Mesothelial cell of epicardium (in vitro differentiated cells): ENCODE measurements at regions not wholly inside any gene's neighbourhood (a gene's known extent, or its start where the extent isn't known, plus 50 kb on each side); places are given as distances from the start of the nearest gene placed in this dataset.

Experiments
- DNase-seq, 2 experiments: peaks; one replicate each; pipeline ENCODE4 v3.0.0; 2021; ENCODE audit warnings: low spot score in 2 of 2; ENCODE audit not compliant: unreplicated experiment in 2 of 2
- H3K27ac Mint-ChIP-seq: 2 replicates; pipeline ENCODE4 v1.8.0; 2021; ENCODE audit warnings: mixed read lengths
- H3K27me3 Mint-ChIP-seq: 2 replicates; pipeline ENCODE4 v1.8.0; 2021; ENCODE audit warnings: low read depth, mixed read lengths
- H3K36me3 Mint-ChIP-seq: 2 replicates; pipeline ENCODE4 v1.8.0; 2021; ENCODE audit warnings: mixed read lengths
- H3K4me1 Mint-ChIP-seq: 2 replicates; pipeline ENCODE4 v1.8.0; 2021; ENCODE audit warnings: mixed read lengths
- H3K4me3 Mint-ChIP-seq: 2 replicates; pipeline ENCODE4 v1.8.0; 2021; ENCODE audit warnings: mild to moderate bottlenecking, moderate library complexity, mixed read lengths
- H3K9me3 Mint-ChIP-seq: 2 replicates; pipeline ENCODE4 v1.8.0; 2021; ENCODE audit warnings: mixed read lengths
- TF ChIP-seq, protein P1 (sequence below): fragments of 200-600 bp; sonication (generic); IDR thresholded peaks from one replicate; pipeline ENCODE4 v1.5.0; 2021; ENCODE audit warnings: antibody characterized with exemption; ENCODE audit not compliant: unreplicated experiment

DNA sequence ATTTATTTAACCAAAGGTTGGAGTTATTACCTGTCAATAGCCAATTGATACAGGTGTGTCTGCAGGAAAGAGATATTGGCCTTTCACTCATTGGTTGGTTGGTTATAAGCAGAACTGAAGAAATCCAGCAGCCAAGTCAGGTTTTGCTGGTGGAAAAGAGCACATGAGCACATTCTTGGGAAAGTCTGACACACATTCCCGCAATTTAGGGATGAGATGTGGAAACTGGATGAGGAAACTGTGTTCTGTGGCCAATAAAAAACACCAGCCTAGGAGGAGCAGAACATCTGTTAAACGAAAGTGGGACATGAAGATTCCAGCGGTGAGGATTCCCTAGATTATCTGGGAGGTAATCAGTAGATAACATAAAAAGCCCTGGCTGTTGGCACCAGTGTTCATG, 567.4 kb upstream of the CPEB2 start:
- H3K4me1 Mint-ChIP-seq, result no peaks in the 10 kb centered on the region
- H3K9me3 Mint-ChIP-seq, result no peaks in the 10 kb centered on the region
- H3K27me3 Mint-ChIP-seq, result peaks cover 2% of the 10 kb centered on the region
- no peaks in the 10 kb centered on the region for H3K36me3 Mint-ChIP-seq
- H3K27ac Mint-ChIP-seq, result no peak overlapping the region
- no peak for DNase-seq
- no peak overlapping the region for H3K4me3 Mint-ChIP-seq
- TF ChIP-seq, protein P1, sequence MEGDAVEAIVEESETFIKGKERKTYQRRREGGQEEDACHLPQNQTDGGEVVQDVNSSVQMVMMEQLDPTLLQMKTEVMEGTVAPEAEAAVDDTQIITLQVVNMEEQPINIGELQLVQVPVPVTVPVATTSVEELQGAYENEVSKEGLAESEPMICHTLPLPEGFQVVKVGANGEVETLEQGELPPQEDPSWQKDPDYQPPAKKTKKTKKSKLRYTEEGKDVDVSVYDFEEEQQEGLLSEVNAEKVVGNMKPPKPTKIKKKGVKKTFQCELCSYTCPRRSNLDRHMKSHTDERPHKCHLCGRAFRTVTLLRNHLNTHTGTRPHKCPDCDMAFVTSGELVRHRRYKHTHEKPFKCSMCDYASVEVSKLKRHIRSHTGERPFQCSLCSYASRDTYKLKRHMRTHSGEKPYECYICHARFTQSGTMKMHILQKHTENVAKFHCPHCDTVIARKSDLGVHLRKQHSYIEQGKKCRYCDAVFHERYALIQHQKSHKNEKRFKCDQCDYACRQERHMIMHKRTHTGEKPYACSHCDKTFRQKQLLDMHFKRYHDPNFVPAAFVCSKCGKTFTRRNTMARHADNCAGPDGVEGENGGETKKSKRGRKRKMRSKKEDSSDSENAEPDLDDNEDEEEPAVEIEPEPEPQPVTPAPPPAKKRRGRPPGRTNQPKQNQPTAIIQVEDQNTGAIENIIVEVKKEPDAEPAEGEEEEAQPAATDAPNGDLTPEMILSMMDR, result no peak

DNA sequence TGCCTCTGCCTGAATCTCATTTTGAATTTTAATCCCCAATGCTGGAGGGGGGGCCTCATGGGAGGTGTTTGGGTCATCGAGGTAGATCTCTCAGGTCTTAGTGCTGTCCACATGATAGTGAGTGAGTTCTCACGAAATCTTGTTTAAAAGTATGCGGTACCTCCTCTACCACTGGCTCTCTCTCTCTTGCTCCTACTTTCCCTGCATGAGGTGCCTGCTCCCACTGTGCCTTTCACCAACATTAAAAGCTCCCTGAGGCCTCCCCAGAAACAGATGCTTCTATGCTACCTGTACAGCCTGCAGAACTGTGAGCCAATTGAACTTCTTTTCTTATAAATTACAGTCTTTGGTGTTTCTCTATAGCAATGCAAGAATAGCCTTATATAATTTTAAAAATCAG, 560.7 kb upstream of the CPEB2 start:
- no peaks in the 10 kb centered on the region for H3K4me1 Mint-ChIP-seq
- DNase-seq, result no peak
- no peaks in the 10 kb centered on the region for H3K36me3 Mint-ChIP-seq
- TF ChIP-seq, protein P1, result no peak
- H3K27me3 Mint-ChIP-seq, result peaks cover 21% of the 10 kb centered on the region
- no peak overlapping the region for H3K27ac Mint-ChIP-seq
- no peak overlapping the region for H3K4me3 Mint-ChIP-seq
- no peaks in the 10 kb centered on the region for H3K9me3 Mint-ChIP-seq

DNA sequence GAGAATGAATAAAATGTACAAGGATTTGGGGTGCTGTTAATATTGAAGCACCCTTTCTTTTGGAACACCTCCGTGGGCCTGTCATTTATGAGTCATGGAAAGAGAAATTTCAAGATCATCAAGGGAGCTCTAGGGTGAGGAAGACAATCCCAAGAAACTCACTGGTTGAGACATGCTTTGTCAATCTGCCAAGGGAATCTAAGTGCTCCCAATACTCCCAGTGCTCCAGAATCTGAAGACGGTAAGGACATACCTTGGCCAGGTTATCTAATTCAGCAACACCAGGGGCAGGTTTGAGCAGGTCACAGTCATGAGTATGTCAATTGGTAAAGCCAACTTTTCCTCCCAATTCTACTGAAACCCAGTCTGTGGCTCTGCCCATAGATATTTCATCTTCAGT, 556.4 kb upstream of the CPEB2 start:
- TF ChIP-seq, protein P1, result no peak
- Mint-ChIP-seq H3K4me3 (no peak overlapping the region), H3K4me1 (no peaks in the 10 kb centered on the region), H3K27me3 (peaks cover 31% of the 10 kb centered on the region), H3K9me3 (no peaks in the 10 kb centered on the region), H3K27ac (no peak overlapping the region), H3K36me3 (no peaks in the 10 kb centered on the region)
- DNase-seq, result no peak

DNA sequence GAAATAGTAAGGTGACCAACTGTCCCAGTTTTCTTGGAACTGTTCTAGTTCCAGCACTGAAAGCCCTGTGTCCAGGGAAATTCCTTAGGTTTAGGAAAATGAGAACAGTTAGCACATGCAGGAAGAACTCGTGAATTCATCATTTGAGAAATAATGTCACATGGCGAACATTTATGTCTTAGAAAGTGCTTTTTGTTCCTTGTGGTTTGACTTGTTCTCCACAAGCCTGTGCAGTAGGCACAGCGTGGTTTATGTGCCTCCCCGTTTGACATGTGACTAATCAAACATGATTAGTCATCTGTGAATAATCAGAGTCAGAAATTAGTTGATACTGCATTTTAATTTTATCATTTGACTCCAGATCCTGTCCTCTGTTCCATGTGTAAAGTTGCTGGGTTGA, 556.0 kb upstream of the CPEB2 start:
- H3K36me3 Mint-ChIP-seq, result no peaks in the 10 kb centered on the region
- H3K27ac Mint-ChIP-seq, result no peak overlapping the region
- H3K27me3 Mint-ChIP-seq, result peaks cover 31% of the 10 kb centered on the region
- no peak for DNase-seq
- no peak overlapping the region for H3K4me3 Mint-ChIP-seq
- no peaks in the 10 kb centered on the region for H3K4me1 Mint-ChIP-seq
- H3K9me3 Mint-ChIP-seq, result no peaks in the 10 kb centered on the region
- TF ChIP-seq, protein P1, result no peak

DNA sequence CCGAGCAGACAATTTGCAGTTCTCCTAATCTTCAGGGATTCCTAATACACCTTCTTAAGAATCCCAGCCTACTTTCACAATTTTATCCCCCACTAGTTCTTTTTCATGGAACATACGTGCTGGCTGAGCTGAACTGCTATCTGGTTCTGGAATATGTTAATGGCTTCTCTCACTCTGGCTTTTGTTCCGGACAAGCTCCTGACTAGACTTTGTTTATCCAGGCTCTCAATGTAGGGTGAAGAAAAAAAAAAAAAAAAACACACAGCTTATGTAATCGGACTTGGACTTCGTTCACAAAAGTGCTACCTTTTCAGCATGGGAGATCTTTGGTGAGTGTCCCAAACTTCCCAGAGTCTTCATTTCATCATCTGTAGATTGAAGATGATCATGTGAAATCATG, 555.4 kb upstream of the CPEB2 start:
- no peak overlapping the region for H3K4me3 Mint-ChIP-seq

DNA sequence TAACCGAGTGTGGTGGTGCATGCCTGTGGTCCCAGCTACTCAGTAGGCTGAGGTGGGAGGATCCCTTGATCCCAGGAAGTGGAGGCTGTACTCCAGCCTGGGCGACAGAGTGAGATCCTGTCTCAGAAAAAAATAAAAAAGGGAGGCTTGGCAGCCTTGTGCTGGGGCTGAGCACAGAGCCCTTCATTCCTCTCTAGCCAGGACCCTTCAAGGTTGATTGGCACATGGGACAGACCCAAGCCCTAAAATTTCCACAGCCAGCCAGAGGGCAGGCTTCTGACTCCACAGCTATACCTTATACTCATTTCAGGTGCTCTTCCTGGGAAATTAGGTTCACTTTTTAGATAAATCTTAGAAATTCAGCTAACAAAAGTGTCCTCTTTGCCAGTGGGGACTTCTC, 553.0 kb upstream of the CPEB2 start:
- no peaks in the 10 kb centered on the region for H3K36me3 Mint-ChIP-seq
- peaks cover 34% of the 10 kb centered on the region for H3K27me3 Mint-ChIP-seq
- no peaks in the 10 kb centered on the region for H3K9me3 Mint-ChIP-seq
- no peak for DNase-seq
- peaks cover 6% of the 10 kb centered on the region for H3K4me1 Mint-ChIP-seq
- TF ChIP-seq, protein P1, result no peak
- H3K27ac Mint-ChIP-seq, result no peak overlapping the region
- no peak overlapping the region for H3K4me3 Mint-ChIP-seq

More for the DNA sequence above, 555.4 kb upstream of the CPEB2 start:
- Mint-ChIP-seq H3K4me1 (no peaks in the 10 kb centered on the region), H3K27ac (no peak overlapping the region), H3K27me3 (peaks cover 29% of the 10 kb centered on the region), H3K9me3 (no peaks in the 10 kb centered on the region), H3K36me3 (no peaks in the 10 kb centered on the region)
- DNase-seq, result no peak
- TF ChIP-seq, protein P1, result no peak
